ENCODE measurements at regions not wholly inside any gene's neighbourhood (a gene's known extent, or its start where the extent isn't known, plus 50 kb on each side); places are given as distances from the start of the nearest gene placed in this dataset.
"Not testable (repeated sequence)": the region's sequence is repeated elsewhere in the genome, so short reads cannot be mapped to it uniquely, and the experiment has no call there.

DNA sequence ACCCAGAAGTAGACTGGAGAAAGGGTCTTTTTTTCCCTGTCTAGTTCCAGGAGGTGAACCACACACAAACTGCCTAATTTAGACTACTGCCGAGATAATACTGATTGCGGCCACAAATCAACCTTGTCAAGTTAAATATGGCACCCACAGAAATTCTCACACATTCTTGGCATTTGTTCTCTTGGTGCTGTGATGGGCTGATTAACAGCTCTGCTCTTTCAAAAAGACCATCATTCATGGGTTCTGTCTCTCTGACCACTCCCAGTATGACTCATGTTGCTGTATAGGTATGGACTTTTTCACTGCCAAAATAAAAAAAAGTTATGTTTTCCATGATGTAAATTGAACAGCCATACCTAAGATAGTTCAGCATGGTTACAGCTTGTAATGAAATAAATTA, 1003.5 kb upstream of the LCORL start:
- no peaks in the 10 kb centered on the region for H3K9me3 ChIP-seq
- peaks cover 0 to 6% (median 2%) of the 10 kb centered on the region in 4 donors for H3K4me1 ChIP-seq
- no peak for TF ChIP-seq EP300 (IDR thresholded peaks at IDR 0.05)
- TF ChIP-seq POLR2A (IDR thresholded peaks at IDR 0.05), result no peak
- TF ChIP-seq, protein P1, sequence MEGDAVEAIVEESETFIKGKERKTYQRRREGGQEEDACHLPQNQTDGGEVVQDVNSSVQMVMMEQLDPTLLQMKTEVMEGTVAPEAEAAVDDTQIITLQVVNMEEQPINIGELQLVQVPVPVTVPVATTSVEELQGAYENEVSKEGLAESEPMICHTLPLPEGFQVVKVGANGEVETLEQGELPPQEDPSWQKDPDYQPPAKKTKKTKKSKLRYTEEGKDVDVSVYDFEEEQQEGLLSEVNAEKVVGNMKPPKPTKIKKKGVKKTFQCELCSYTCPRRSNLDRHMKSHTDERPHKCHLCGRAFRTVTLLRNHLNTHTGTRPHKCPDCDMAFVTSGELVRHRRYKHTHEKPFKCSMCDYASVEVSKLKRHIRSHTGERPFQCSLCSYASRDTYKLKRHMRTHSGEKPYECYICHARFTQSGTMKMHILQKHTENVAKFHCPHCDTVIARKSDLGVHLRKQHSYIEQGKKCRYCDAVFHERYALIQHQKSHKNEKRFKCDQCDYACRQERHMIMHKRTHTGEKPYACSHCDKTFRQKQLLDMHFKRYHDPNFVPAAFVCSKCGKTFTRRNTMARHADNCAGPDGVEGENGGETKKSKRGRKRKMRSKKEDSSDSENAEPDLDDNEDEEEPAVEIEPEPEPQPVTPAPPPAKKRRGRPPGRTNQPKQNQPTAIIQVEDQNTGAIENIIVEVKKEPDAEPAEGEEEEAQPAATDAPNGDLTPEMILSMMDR (IDR thresholded peaks at IDR 0.05), result no peak
- TF ChIP-seq POLR2AphosphoS5 (IDR thresholded peaks at IDR 0.05), result no peak
- H3K4me3 ChIP-seq, result no peak overlapping the region
- 58 to 83% methylated on average over 2 of the region's 2 CpGs for WGBS, 2 donors
- DNase-seq (no peak), ATAC-seq (ENCODE audit: low FRiP score in 2 of 2) (no peak)
- H3K27me3 ChIP-seq, result no peaks in the 10 kb centered on the region
- H3K27ac ChIP-seq, result no peak overlapping the region
- H3K36me3 ChIP-seq, result no peaks in the 10 kb centered on the region

GRCh38 chr4:19024047-19024446, 1002.5 kb upstream of the LCORL start:
- Histone ChIP-seq H3K36me3 (no peaks in the 10 kb centered on the region), H3K27me3 (no peaks in the 10 kb centered on the region), H3K27ac (no peak overlapping the region), H3K4me3 (no peak overlapping the region), H3K9me3 (no peaks in the 10 kb centered on the region), H3K4me1 (peaks cover 0 to 6% (median 0%) of the 10 kb centered on the region in 4 donors)
- no peak for TF ChIP-seq EP300 (IDR thresholded peaks at IDR 0.05)
- TF ChIP-seq POLR2A (IDR thresholded peaks at IDR 0.05), result no peak
- TF ChIP-seq, protein P1 (IDR thresholded peaks at IDR 0.05), result no peak
- no peak for TF ChIP-seq POLR2AphosphoS5 (IDR thresholded peaks at IDR 0.05)
- DNase-seq, result no peak
- 78 to 84% methylated on average over 8 of the region's 8 CpGs for WGBS, 2 donors
- ATAC-seq (ENCODE audit: low FRiP score in 2 of 2), result no peak

- ATAC-seq (ENCODE audit: low FRiP score in 2 of 2), result no peak
- no peaks in the 10 kb centered on the region for H3K27me3 ChIP-seq
- H3K9me3 ChIP-seq, result no peaks in the 10 kb centered on the region
- DNase-seq, result no peak
- TF ChIP-seq POLR2AphosphoS5 (IDR thresholded peaks at IDR 0.05) (no peak), EP300 (IDR thresholded peaks at IDR 0.05) (no peak), POLR2A (IDR thresholded peaks at IDR 0.05) (no peak)
- TF ChIP-seq, protein P1 (IDR thresholded peaks at IDR 0.05), result no peak
- H3K36me3 ChIP-seq, result no peaks in the 10 kb centered on the region
- H3K4me1 ChIP-seq, result peaks cover 0 to 2% (median 0%) of the 10 kb centered on the region in 4 donors
- H3K4me3 ChIP-seq, result no peak overlapping the region
- H3K27ac ChIP-seq, result no peak overlapping the region
These were observed 1000.1 kb upstream of the LCORL start for GRCh38 chr4:19021617-19022016.

DNA sequence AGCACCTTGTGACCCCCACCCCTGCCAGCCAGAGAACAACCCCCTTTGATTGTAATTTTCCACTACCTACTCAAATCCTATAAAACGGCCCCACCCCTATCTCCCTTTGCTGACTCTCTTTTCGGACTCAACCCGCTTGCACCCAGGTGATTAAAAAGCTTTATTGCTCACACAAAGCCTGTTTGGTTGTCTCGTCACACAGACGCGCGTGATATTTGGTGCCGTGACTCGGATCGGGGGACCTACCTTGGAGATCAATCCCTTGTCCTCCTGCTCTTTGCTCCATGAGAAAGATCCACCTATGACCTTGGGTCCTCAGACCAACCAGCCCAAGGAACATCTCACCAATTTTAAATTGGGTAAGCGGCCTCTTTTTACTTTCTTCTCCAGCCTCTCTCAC, 995.0 kb upstream of the LCORL start:
- not testable (repeated sequence) for H3K27me3 ChIP-seq; DNase-seq; ATAC-seq (ENCODE audit: low FRiP score in 2 of 2); H3K4me1 ChIP-seq; H3K9me3 ChIP-seq; H3K27ac ChIP-seq; H3K4me3 ChIP-seq; H3K36me3 ChIP-seq
- WGBS, 2 donors, result 90 to 92% methylated on average over 11 of the region's 11 CpGs

DNA sequence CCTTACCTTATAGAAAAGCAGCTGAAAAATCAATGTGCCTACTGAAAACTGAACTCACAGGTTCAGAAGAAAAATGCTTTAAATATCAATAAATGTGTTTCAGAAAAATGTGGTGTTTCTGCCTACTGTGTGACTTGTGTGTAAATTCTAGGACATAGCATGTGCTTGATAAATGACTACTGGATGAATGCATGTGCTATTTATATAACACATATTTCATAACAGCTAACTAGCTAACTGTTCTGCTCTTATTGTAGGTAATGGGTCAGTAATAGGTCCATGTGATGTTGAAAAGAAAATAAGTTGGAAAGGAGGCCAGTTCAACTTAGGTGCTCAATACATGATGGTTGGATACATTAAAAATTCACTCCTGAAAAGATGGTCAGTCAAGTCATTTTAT, 993.0 kb upstream of the LCORL start:
- H3K27me3 ChIP-seq, result no peaks in the 10 kb centered on the region
- no peaks in the 10 kb centered on the region for H3K4me1 ChIP-seq
- H3K4me3 ChIP-seq, result no peak overlapping the region
- TF ChIP-seq EP300 (IDR thresholded peaks at IDR 0.05), result no peak
- ATAC-seq (ENCODE audit: low FRiP score in 2 of 2) (no peak), DNase-seq (no peak)
- no peaks in the 10 kb centered on the region for H3K9me3 ChIP-seq
- H3K36me3 ChIP-seq, result no peaks in the 10 kb centered on the region
- no peak overlapping the region for H3K27ac ChIP-seq

DNA sequence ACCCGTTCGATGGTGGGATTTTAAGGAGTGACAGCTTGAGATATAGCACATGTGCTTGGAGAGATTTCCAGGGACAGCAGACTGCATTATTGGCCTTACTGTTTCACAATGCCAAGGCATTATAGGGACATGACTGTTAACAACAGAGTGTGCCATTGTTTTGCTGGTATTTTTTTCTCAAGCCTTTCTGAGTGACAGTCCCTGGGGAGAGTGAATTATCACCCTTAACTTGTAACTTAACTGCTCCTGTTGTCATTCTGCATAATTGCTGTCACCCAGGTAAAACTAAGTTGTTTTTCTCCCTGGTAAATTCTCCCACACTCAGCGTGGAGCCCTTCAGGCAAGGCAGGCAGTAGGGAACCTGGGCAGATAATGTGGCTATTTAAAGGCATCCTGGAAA, 989.2 kb upstream of the LCORL start:
- TF ChIP-seq, protein P1 (IDR thresholded peaks at IDR 0.05), result no peak
- TF ChIP-seq POLR2AphosphoS5 (IDR thresholded peaks at IDR 0.05), result no peak
- no peak for TF ChIP-seq POLR2A (IDR thresholded peaks at IDR 0.05)
- no peak for TF ChIP-seq EP300 (IDR thresholded peaks at IDR 0.05)
- Histone ChIP-seq H3K4me3 (no peak overlapping the region), H3K27ac (no peak overlapping the region), H3K36me3 (no peaks in the 10 kb centered on the region), H3K4me1 (no peaks in the 10 kb centered on the region), H3K27me3 (no peaks in the 10 kb centered on the region), H3K9me3 (no peaks in the 10 kb centered on the region)
- DNase-seq, result no peak
- no peak for ATAC-seq (ENCODE audit: low FRiP score in 2 of 2)
- WGBS, 2 donors, result 50 to 57% methylated on average over 3 of the region's 3 CpGs
